GM19438 (cell line): ENCODE measurements at regions not wholly inside any gene's neighbourhood (a gene's known extent, or its start where the extent isn't known, plus 50 kb on each side); places are given as distances from the start of the nearest gene placed in this dataset.

Source experiments
- ATAC-seq: cut with Tn5 transposase; IDR thresholded peaks from one replicate; pipeline ENCODE4 v1.9.1; 2021; ENCODE audit warnings: low read depth; ENCODE audit not compliant: unreplicated experiment

- no peak for ATAC-seq
Measured at GRCh38 chr2:8004250-8004681, 677.6 kb upstream of the ID2 start.

- no peak for ATAC-seq
Measured at GRCh38 chr2:8006181-8006580, 675.7 kb upstream of the ID2 start.

GRCh38 chr2:8006626-8007025 lies 675.2 kb upstream of the ID2 start:
- ATAC-seq, result no peak

- ATAC-seq, result no peak
Measured at GRCh38 chr2:8009010-8009597, 672.8 kb upstream of the ID2 start.

GRCh38 chr2:8015848-8016600 lies 665.8 kb upstream of the ID2 start:
- ATAC-seq, result no peak

- ATAC-seq, result no peak
Measured at GRCh38 chr2:8016688-8017087, 665.2 kb upstream of the ID2 start.

GRCh38 chr2:8018956-8019355 lies 662.9 kb upstream of the ID2 start:
- ATAC-seq, result no peak

- no peak for ATAC-seq
Measured at GRCh38 chr2:8019934-8020333, 661.9 kb upstream of the ID2 start.

- ATAC-seq, result no peak
Measured at GRCh38 chr2:8021921-8022320, 659.9 kb upstream of the ID2 start.

GRCh38 chr2:8022908-8023640 lies 658.8 kb upstream of the ID2 start:
- ATAC-seq, result peak; percentile 73

- no peak for ATAC-seq
Measured at GRCh38 chr2:8024506-8024905, 657.4 kb upstream of the ID2 start.

- ATAC-seq, result no peak
Measured at GRCh38 chr2:8026381-8026780, 655.5 kb upstream of the ID2 start.

GRCh38 chr2:8027387-8027786 lies 654.5 kb upstream of the ID2 start:
- no peak for ATAC-seq

- no peak for ATAC-seq
Measured at GRCh38 chr2:8028036-8028435, 653.8 kb upstream of the ID2 start.

GRCh38 chr2:8028436-8028835 lies 653.4 kb upstream of the ID2 start:
- no peak for ATAC-seq

GRCh38 chr2:8028981-8029380 lies 652.9 kb upstream of the ID2 start:
- no peak for ATAC-seq

- no peak for ATAC-seq
Measured at GRCh38 chr2:8030573-8031303, 651.1 kb upstream of the ID2 start.

- ATAC-seq, result no peak
Measured at GRCh38 chr2:8031370-8031769, 650.5 kb upstream of the ID2 start.

- no peak for ATAC-seq
Measured at GRCh38 chr2:8033546-8034096, 648.2 kb upstream of the ID2 start.

- no peak for ATAC-seq
Measured at GRCh38 chr2:8036366-8036765, 645.5 kb upstream of the ID2 start.

GRCh38 chr2:8039732-8040131 lies 642.1 kb upstream of the ID2 start:
- ATAC-seq, result no peak
